GM12878 (cell line): ENCODE measurements at regions not wholly inside any gene's neighbourhood (a gene's known extent, or its start where the extent isn't known, plus 50 kb on each side); places are given as distances from the start of the nearest gene placed in this dataset.

Experiments used
- RAD21 ChIP-seq: IDR thresholded peaks from 2 replicates; pipeline ENCODE4 v1.6.1; 2011; ENCODE audit warnings: mild to moderate bottlenecking, low read depth, low read length, moderate library complexity; ENCODE audit not compliant: insufficient read depth
- TF ChIP-seq, protein P1 (sequence below), 3 experiments: IDR thresholded peaks in 2 of 3; conservative IDR thresholded peaks in 1 of 3; 2 replicates each; pipeline ENCODE4 v1.5.1; 2011; ENCODE audit warnings: low read depth in 3 of 3, low read length in 3 of 3, mild to moderate bottlenecking in 3 of 3, control low read depth in 2 of 3, moderate library complexity in 2 of 3, inconsistent platforms in 1 of 3, mixed read lengths in 1 of 3; ENCODE audit not compliant: control insufficient read depth in 2 of 3, insufficient read depth in 1 of 3; ENCODE audit errors: extremely low read depth in 1 of 3

- no peak for TF ChIP-seq RAD21
- TF ChIP-seq, protein P1, sequence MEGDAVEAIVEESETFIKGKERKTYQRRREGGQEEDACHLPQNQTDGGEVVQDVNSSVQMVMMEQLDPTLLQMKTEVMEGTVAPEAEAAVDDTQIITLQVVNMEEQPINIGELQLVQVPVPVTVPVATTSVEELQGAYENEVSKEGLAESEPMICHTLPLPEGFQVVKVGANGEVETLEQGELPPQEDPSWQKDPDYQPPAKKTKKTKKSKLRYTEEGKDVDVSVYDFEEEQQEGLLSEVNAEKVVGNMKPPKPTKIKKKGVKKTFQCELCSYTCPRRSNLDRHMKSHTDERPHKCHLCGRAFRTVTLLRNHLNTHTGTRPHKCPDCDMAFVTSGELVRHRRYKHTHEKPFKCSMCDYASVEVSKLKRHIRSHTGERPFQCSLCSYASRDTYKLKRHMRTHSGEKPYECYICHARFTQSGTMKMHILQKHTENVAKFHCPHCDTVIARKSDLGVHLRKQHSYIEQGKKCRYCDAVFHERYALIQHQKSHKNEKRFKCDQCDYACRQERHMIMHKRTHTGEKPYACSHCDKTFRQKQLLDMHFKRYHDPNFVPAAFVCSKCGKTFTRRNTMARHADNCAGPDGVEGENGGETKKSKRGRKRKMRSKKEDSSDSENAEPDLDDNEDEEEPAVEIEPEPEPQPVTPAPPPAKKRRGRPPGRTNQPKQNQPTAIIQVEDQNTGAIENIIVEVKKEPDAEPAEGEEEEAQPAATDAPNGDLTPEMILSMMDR (IDR thresholded peaks at IDR 0.05 in 2 of 3, conservative IDR thresholded peaks at IDR 0.05 in 1 of 3; ENCODE audit: control insufficient read depth in 2 of 3, extremely low read depth in 1 of 3, insufficient read depth in 1 of 3, low read depth in 3 of 3, low read length in 3 of 3): no peak
Measured at GRCh38 chr2:37558623-37559022, 112.8 kb downstream of the CDC42EP3 start.
